Activated CD8-positive, alpha-beta memory T cell treated with anti-CD3 and anti-CD28 coated beads for 24 hours (primary cell): ENCODE measurements at regions not wholly inside any gene's neighbourhood (a gene's known extent, or its start where the extent isn't known, plus 50 kb on each side); places are given as distances from the start of the nearest gene placed in this dataset.

ENCODE experiments used
- DNase-seq: peaks from one replicate; pipeline ENCODE4 v3.0.0-alpha.2; 2020

DNA sequence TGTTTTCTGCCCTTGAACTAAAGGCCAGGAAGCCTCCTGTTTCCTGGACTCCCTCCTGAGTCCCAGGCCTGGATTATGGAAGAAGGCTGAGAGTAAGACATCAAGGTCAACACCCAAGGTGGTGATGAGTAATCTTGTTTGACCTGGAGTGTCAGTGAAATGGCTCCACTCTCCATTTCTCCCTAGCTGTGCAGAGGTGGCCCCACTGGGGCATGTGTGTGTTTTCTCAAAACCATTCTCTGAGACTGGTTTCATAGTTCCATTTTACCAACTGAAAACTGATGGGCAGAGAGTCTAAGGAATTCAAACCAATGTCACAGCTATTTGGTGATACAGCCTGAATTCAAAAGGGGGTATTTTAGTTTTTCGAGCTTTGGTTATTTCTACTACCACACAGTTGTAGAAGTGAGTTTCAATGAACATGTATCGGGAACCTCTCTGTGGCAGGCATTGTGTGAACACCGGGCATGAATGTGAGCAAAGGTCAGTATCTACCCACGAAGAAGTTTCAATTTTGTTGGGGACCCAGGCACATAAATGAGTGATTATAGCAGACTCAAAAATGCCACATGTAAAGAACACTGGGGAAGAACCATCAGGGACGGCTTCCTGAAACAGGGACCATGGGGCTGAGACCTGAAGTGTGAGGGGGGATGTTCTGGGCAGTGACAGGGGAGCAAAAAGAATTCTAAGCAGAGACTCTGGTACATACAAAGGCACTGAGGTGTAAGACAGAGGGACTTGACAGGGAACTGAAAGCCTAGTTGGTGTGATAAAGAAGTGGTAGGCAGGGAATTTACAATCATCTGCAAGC, 269.6 kb upstream of the KLF4 start:
- DNase-seq: no peak

DNA sequence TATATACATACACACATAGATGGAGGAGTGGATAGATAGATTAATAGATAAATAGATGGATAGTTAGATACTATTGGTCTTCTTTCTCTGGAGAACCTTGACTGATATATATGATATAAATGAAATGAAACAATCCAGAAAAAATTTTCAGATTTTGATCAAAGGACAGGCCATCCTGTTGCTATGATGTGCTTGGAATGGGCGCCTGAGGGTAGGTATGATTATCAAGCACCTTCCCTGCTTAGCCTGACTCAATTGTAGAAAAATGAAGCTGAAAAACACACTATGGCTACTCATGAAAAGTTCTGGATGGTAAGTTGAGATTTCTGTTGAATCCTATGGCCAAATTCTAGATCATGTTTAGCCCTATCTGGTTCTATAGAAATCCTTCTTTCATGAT, 266.5 kb upstream of the KLF4 start:
- DNase-seq: no peak

DNA sequence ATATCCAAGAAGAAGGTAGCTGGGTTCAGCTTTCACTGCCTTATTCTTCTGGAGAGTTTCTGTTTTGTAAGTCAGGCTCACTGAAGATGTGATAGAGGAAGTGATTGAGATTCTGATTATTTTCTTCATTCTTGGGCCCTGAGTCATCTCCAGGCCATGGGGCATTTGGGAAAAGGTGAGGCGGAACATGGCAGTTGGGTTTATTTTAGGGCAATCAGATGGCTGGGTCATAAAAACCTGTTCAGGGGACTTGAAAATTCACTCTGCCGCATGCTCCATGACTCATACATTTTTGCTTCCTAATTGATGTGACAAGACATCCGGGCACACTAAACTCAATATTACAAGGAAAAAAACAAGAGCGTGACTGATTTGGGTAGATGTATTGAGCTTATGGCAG, 265.7 kb upstream of the KLF4 start:
- DNase-seq: no peak

DNA sequence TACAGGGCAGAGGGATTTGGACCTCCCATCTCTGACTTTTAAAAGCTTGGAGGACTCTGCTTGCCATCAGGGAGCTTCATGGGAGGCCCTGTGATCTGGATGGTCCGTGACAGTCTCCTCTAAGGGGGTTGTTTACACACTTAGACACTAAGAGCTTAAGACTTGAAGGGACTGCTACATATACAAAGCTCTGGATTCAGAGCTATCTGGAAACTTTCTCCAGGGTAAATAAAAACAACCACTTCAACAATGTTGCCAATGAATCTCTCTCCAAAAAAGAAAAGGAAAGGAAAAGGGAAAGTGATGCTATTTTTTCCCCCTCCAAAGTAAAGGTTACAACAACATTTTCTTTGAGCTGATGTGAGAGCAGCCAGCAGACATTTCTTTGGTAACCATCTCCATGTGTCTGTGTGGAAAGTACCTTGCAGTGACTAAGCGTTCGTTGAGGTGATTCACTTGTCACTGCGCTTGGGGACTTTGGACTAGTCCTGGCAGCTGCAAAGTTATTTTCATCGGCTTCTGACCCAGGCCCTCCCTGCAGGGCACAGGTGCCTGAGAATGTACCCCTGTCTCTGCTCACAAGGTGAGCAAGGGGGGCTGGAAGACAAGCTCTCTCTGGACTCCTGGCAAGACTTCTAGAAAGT, 262.1 kb upstream of the KLF4 start:
- no peak for DNase-seq

DNA sequence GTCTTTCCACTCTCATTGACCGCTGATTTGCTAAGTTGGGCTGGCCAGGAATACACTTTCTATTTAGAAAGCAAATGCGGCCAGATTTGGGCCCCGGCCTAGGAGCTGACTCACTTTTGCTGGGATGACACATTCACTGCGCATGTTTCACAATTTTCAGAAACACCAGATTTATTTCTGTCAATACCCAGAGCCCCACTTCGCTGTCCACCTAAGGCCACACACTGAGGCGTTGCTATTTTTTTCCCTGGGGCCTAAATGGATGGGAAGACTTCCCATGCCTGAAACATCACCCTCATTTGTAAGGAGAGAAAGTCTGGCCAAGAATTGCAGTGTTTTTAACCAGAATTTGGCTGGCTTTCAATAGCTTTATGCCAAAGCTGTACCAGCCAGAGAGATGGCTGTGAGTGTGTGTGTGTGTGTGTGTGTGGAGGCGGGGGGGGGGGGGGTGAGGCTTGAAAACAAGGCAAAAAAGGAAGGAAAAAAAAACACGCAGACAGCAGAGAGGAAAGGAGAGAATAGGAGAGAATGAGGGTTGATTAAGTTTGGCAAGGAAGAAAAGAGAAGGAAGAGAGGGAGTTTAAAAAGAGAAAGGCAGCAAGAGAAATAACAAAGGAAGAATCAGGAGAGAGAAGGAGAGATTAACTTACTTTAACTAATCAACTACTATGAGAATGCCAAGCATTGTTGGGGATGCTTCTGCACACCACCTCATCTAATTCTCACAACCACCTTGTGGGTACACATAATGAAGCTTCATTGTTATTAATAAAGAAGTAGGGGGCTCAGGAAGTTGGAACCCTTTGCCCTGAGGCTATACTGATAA, 261.4 kb upstream of the KLF4 start:
- DNase-seq: no peak

DNA sequence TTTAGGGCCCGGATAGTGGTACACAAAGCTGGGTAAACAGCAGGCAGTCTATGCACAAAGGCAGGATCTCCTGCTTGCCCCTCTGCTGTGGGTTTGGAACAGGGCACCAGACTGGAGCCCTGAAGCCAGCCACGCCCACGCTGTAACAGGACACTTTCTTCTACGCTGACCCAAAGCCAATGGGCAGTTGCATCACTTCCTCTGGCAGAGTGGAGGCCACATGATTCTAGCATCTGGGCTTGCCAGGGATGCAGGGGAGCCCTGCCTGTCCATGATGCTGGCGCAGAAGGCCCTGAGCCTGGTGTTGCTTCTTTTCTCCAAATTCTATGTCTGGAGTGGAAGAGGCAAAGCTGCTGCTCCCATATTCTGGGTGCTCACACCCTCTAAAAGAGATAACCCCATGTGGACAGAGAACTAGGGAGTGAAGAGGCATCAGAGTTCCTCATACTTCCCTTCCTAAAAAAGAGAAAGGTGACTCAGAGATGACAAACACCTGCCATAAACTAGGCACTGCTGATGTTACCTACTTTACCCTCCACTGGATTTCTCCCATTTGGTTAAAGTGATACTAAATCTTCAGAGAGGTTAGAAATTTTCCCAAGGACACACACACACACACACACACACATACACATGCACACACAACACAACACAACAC, 260.3 kb upstream of the KLF4 start:
- no peak for DNase-seq

DNA sequence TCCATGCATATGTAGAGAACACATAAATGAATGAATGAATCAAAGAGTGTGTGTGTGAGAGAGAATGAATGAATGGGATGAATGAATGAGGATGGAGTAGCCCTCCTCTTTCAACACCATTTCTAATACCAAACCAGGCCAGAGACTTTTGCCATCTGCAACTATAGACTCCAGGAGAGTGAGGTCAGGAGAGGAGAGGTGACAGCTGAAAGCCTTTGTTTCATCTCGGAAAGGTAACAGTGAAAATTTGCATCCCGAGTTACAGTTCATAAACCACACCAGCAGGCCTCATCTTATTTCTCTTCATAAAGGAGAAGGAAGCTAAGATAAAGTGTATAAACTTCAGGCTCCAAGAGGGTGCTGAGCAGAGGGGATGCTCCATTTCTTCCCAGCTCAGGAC, 255.3 kb upstream of the KLF4 start:
- no peak for DNase-seq

DNA sequence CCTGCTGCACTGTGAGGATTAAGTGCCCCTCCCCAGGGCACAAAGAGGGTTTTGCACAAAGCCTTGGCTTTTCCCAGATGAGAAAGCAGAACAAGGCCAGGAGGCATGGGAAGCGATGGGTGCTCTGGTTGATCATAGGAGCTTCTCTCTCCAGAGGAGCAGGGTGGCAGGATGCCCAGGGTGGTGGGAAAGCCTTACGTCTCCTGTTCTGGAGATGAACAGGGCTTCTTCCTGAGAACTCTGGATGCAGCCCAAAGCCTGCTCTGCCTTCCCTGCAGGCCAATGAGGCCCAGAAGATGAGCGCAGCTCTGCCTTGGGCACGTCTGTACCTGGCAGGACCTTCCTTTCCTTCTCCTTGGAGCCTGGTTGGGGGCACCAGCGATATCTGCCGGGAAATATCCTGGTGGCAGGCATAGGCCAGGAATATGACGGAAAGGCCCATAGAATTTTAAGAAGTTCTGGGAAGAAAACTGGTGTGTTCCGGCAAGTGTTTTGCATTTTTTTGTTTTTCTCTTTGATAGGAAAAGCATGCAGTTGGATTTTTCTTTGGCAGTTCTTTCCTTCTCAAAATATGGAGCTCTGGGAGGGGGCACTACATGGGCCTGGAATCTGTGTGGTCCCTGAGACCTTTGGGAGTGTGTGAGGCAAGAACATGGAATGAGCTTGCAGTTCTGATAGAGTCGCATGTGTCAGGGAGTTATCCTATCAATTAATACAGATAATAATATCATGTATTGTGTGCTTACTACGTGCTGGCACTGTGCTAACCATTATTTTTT, 253.2 kb upstream of the KLF4 start:
- no peak for DNase-seq

DNA sequence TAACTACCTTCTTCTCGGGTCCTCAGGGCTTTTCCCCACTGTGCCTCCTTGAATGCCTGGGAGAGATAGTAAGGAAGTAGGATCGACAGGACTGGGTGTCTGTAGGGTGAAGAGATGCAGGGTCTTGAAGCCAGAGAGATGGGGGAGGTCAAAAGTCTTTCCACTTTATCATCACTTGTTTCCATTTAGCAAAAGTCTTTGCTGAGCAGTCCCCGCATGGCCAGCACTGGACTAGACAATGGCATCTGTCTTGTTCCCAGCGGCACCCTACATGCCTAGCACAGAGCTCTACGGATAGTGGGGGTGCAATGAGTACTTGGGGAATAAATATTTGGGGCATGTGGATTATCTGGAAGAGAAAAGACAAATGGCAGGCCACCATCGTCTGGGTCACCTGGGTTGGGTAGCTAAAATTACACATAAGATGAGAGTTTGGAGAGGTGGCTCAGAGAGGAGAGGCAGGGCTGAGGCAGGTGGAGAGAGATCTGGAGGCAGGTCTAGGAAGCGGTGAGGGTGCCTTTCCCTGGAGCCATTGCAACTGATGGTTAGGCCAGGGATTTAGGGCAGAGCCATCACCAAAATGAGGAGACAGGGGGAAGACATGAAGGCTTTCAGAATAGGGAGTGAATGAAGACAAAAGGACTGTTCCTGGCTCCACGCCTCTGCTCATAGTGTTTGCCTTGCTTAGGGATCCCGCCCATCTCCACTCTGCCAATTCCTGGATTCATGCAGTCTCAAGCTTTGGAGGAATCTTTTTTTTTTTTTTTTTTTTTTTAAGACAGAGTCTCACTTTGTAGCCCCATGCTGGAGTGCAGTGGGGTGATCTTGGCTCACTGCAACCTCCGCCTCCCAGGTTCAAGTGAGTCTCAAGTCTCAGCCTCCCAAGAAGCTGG, 250.8 kb upstream of the KLF4 start:
- no peak for DNase-seq

DNA sequence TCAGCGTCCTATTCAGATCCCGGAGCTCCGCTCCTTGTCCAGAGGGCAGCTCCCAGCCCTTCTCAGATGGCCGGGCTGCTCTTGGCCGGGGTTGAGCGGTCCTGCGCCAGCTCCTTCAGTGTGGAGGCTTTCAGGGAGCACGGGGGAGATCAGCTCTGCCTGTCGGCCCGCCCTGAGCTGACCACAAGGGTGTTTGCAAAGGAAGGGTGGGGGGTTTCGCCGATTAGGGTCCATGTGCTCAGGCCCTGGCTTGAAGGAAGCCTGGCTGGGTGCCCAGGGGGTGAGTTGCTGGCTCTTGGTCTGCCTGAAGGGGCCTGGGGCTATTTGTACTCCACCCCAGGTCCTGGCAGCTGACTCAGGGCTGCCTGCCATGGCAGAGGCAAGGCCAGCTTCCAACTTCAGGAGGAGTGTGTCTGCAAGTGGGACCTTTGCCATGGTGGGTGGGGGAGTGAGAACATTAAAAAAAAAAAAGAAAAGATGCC, 250.1 kb upstream of the KLF4 start:
- no peak for DNase-seq

DNA sequence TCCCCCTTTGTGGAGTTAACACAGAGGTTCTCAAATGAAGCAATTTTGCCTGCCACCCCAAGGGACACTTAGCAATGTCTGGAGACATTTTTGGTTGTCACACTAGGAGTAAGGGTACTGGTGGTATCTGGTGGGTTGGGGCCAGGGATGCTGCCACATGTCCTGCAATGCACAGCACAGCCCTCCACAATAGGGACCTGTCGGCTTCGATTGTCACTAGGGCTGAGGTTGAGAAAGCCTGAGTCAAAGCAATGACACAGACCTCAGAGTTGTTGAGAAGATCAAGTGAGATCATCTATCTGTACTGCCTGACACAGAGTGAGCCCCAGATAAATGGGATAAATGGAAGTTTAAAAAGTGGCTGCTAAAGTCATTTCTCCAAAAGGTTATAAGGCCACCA, 249.2 kb upstream of the KLF4 start:
- no peak for DNase-seq

DNA sequence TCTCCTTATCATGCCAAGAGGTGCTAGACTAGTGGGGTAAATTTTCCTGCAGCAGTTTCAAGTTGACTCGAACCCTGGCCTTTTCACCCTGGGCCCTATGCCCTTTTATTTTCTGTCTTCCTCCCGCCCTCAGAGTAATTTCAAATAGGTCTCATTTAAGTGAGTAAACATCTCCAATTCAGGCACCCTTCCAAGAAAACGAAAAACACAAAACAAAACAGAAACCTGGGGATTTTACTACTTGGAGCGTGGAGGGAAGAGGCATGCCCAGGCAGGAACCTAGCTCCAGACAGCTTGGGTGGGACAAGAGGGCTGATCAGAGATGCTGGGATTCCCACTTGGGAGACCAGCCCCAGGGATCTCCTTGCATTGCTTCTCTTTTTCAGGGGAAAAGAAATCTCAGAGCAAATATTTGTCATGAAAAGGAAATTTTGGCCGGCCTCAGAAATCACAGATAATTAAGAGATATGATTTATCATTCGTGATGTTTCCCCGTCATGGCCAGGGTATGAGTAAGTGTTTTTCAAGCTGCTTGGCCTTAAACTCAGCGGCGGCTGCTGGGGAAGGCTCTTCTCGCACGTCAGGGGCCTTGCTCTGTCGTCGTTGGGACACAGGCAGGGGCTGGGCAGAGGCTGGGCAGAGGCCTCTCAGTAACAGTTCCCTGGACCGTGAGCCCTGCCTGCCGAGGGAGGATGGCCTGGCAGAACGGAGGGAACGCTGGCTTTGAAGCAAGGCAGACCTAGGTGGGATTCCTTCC, 248.6 kb upstream of the KLF4 start:
- no peak for DNase-seq

DNA sequence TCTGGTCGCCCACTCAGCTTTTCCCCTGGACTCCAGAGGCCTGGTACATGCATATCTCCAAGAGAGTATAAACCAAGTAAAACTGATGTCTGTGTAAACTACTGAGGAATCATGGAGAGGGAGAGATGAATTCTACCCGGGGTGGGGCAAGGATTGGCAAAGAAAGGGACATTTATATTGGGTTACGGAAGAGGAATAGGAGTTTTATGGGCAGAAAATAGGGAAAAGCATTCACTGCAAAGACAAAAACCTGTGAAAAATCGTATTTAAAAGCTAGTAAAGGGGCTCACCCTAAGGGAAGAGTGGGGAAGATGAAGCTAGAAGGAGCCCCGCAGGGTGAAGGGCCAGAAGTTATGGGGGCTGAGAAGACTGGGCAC, 248.0 kb upstream of the KLF4 start:
- no peak for DNase-seq

DNA sequence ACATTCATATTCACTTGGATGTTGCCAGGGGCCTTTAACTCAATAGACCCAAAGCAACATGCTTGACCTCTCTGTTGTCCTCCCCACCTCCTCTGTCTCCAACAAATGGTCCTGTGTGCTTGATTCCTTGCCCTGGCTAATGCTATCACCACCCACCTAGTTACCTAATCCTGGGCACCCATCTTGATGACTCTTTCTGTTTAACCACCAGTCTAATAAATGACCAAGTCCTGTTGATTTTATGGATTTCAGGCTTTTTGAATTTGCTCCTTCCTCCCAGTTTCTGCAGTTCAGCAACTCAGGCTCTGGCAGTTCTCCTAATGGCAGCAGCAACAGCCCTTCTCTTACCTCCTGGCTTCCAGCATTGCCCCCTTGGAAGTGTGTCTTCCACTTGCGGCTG, 246.3 kb upstream of the KLF4 start:
- no peak for DNase-seq

DNA sequence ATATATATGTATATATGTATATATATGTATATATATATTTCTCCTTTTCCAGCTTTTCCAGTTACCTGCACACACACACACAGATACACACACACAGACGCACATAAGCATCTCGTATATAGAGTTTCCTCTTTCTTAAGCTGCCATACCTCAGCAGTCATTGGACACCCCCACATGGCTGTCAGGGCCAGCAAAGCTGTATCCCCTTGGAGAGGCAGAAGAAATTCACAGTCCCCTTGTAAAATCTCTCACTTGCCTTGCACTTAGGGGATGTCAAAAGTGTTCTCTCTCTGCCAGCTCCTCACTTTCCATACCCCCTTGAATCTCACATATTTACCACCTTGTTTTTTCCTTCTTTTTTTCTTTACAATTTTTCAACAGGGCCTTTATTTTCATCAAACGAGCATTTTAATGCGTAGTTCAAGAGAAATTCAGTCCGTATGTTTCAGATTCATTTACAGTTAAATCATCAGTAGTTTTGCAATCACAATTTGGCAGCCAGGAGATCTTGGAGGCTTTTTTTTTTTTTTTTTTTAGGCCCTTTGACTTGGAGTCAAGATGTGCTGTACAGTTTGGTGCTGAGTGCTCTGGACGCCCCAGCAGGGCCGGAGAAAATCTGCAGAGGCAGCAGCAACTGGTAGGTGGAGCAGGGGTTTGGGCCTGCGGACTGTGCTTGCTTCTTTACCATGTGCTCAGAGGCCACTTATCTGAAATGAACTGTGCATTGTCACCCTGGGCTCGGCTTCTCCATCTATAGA, 244.9 kb upstream of the KLF4 start:
- DNase-seq: no peak

DNA sequence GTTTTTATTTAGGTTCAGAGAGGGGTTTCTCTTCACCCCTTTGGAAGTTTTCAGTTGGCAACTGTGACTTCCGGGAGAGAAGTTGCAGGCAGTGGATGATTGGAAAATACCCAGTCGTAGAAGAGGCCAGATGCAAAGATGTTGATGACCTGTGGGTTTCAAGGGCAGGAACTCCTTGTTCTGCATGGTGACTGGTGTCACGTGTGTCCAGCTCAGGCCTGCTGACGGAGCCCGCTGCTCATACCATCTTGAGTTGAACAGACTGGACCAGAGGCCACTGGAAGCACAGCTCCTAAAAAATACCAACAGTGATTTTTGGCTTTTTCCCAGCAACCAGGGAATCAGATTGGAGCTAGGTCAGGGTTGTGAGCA, 243.9 kb upstream of the KLF4 start:
- DNase-seq: no peak

DNA sequence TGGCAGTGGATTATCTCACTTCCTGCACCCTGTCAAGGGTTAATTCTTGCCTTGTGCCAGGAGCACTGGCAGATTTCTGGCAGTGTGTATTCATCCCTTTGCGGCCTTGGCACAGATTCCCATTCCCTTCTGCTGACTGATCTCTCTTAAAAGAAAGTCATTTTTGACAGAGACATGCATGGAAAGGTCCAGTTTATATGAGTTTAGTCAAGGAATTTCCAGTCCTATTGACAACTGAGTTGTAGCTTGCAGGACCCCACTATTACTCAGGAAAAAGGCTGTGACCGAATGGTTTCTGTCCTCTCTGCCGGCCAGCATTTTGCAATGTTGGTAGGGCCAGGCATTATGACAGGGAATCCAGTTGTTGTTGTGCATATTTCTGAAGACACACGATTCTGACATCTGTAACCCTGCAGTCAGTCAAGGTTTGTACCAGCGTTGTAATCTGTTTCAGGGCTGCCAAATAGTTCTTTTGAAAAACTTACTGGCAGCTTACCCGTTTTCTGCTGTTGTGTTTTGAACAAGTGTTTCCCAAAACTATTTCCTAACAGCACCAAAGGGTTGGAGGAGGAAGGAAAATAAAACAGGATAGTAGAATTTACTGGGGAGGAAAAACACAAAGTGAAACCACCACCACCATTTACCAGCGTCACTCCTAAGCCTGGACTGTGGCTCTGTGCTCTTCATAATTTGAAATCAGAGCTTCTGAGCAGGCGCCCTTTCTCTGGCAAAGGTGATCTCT, 243.4 kb upstream of the KLF4 start:
- DNase-seq: no peak

DNA sequence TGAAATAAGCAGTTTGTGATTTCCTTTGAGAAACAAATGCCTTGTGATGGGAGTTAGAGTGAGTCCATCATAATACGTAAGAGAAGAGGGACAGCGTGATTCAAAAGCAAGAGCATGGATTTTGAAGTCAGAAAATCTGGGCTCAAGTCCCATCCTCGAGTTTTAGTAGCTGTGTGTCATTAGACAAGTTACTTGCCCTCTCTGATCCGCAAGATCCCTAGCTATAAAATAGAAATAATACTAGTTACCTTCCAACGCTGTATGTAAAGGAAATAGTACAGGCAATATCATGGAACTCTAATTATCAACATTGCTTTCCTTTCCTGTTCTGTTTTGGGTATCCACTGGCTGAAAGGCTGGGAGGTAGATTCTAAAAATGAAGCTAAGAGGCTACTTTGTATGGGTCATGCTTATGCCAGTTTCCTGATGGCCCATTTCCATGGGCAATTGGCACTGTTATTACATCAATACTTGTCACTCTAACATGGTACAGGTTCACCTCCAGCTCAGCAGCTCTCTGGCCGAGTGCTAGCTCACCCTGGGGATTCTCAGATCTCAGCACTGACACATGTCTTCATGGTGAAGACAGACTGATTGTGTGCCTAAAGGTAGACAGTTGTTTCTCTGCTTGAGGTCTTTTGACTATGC, 241.7 kb upstream of the KLF4 start:
- DNase-seq: no peak

DNA sequence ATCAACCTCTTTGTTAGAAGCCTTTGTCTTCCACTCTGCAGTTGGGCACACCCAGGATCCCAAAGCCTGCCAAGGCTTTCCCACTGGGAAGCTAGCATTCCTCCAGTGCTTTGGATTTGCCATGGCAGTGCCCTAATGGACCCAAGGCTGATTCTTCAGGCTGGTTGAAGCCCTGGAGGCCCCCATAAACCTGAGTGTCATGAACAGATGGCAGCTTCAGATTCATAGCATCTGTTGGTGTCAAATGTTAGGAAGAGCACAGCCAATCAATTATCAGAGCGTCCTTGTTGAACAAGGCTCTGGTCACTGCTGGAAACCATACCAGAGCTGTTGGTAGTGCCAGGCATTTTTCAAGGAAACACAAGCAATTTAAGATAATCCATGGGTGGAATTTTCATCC, 241.1 kb upstream of the KLF4 start:
- DNase-seq: no peak
